ENCODE measurements at regions not wholly inside any gene's neighbourhood (a gene's known extent, or its start where the extent isn't known, plus 50 kb on each side); places are given as distances from the start of the nearest gene placed in this dataset.

GRCh38 chr3:190249414-190249813 is 72.8 kb downstream of the CLDN1 start:
- TF ChIP-seq TCF12 (IDR thresholded peaks at IDR 0.05; ENCODE audit: low read depth, low read length) (no peak), CTCF (IDR thresholded peaks at IDR 0.05 in 2 of 3, conservative IDR thresholded peaks at IDR 0.05 in 1 of 3; ENCODE audit: control insufficient read depth in 2 of 3, extremely low read depth in 1 of 3, insufficient read depth in 1 of 3, low read depth in 3 of 3, low read length in 3 of 3) (no peak), SP1 (IDR thresholded peaks at IDR 0.05; ENCODE audit: low read depth, low read length) (no peak), ATF2 (IDR thresholded peaks at IDR 0.05; ENCODE audit: low read length) (no peak), MXI1 (IDR thresholded peaks at IDR 0.05; ENCODE audit: low read depth, low read length) (no peak), EP300 (IDR thresholded peaks at IDR 0.05; ENCODE audit: borderline replicate concordance in 1 of 2, control insufficient read depth in 1 of 2, low read depth in 2 of 2, low read length in 2 of 2) (no peak), MAX (IDR thresholded peaks at IDR 0.05; ENCODE audit: low read depth, low read length) (no peak), RB1 (IDR thresholded peaks at IDR 0.05; ENCODE audit: borderline replicate concordance) (no peak), ZNF687 (IDR thresholded peaks at IDR 0.05) (no peak), NFXL1 (IDR thresholded peaks at IDR 0.05; ENCODE audit: borderline replicate concordance) (no peak), HDGF (IDR thresholded peaks at IDR 0.05) (no peak)

Data from GM12878 (cell line).